NCI-H2227 treated with DMSO at 0.1 percent for 48 hours (cell line): ENCODE measurements at regions not wholly inside any gene's neighbourhood (a gene's known extent, or its start where the extent isn't known, plus 50 kb on each side); places are given as distances from the start of the nearest gene placed in this dataset.

Experiments used
- DNase-seq: peaks from one replicate; lab custom pipeline; 2025; lab: John Stamatoyannopoulos, UW

DNA sequence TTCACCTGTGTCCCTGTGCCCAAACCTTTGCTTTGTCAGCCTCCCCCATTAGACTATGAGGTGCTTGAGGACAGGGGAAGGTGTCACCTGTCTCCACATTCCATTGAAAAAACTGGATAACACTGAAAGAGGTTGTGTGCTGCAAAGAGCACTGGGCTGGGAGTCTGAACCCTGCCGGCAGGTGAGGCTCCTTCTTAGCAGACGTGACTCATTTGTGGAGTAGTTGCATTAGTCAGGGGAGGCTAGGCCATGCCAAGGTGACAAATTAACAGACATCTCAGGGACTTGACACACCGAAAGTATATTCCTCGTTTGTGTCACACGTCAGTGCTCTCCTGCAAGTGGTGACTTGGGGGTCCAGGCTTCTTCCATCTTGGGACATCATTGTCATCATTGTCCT is 95.9 kb upstream of the STX18 start:
- DNase-seq, result no peak

- DNase-seq, result no peak
Observed at GRCh38 chr4:4633431-4633830, 91.6 kb upstream of the STX18 start.

- DNase-seq, result no peak
Observed at GRCh38 chr4:4631150-4631549, 89.3 kb upstream of the STX18 start.

DNA sequence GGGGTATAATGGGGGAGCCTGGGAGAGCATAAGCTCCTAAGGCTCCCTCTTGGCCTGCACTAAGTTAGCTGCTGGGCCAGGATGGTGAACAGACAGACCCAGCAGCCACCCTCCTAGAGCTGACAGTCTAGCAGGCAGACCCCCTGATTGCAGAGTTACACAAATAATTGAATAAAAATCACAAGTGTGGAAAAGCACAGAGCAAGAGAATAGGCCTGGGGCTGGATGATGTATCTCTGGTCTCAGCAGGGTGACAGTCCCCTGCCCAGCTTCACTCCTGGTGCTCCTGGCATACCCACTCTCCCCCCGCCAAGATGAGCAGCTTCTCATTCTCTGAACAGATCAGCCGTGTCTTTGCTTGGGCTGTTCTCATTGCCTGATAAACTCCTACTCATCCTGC is 86.1 kb upstream of the STX18 start:
- no peak for DNase-seq

DNA sequence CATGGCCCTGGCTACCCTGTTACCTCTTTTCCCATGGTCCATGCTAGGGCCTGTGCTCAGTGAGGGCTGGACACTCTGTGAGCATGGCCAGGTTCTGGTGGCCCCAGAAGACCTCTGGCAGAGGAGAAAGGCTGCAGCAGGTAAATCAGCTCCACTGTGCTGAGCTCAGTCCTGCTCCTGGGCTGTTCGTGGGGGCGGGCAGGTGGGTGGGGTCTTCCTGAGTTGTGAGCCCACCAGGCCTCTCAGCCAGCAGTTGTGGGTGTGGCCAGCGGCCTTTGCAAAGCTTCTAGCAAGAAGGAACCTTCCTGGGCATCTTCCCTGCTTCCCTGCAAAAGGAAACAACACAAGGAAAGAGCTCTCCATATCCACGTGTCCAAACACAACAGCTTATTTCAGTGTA is 85.3 kb upstream of the STX18 start:
- no peak for DNase-seq

DNA sequence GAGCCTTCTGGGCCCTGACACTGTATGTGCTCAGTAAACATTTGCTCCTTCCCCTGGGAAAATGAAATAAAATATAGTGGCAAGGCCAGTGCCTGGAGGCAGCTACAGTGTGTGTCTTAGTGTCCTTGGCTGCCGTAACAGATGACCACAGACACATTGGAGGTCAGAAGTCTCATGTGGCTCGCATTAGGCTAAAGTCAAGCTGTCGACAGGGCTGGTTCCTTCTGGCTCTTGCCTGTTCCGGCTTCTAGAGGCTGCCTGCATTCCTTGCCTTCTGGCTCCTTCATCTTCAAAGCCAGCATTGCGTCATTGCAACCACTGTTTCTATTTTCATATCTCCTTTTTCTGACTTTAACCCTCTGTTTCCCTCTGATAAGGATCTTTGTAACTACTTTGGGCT is 83.6 kb upstream of the STX18 start:
- DNase-seq, result no peak

DNA sequence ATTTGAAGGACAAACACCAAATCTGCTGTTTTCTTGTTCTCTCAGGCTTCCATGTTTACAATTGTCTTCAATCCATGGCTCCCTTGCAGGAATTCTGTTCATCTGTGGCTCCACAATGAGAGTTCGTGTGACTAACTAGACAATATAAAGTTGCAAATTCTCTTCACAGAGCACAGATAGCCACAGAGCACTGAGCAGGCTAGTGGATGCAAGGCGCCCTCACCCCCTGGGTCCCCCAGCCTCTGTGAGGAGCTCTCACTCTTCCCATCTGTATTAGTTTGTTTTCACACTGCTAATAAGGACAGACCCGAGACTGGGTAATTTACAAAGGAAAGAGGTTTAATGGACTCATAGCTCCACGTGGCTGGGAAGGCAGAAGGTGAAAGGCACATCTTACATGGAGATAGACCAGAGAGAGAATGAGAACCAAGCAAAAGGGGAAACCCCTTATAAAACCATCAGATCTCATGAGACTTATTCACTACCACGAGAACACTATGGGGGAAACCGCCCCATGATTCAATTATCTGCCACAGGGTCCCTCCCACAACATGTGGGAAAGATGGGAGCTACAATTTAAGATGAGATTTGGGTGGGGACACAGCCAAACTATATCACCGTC is 82.5 kb upstream of the STX18 start:
- no peak for DNase-seq

DNA sequence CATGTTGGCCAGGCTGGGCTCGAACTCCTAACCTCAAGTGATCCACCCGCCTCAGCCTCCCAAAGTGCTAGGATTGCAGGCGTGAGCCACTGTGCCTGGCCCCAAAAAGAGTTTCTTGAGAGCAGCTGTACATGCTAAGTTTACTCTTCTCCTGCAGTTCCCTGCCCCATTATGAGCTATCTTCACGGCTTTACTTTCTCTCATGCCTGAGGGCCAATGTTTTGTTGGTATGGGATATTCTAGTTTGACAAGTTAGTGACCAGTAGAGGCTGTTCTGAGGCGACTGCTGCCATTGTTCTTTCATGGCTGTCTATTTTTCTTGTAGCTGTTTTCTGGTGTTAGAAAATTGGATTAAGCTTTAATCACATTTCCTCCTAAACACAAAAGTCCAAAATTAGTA is 78.0 kb upstream of the STX18 start:
- DNase-seq, result no peak

DNA sequence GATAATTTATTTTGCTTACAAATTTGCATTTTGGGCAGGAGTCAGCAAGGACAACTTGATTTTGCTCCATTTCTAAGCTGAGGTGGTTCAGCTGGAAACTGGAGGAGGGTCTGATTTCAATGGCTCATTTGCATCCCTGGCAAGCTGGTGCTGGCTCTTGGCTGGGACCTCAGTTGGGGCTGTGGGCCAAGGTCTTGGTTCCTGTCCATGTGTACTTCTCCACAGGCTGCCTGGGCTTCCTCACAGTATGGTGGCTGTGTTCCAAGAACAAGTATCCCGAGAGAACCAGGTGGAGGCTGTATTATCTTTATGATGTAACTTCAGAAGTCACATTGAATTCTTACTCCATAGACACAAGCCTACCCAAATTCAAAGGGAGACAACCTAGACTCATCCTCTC is 77.0 kb upstream of the STX18 start:
- DNase-seq, result no peak

DNA sequence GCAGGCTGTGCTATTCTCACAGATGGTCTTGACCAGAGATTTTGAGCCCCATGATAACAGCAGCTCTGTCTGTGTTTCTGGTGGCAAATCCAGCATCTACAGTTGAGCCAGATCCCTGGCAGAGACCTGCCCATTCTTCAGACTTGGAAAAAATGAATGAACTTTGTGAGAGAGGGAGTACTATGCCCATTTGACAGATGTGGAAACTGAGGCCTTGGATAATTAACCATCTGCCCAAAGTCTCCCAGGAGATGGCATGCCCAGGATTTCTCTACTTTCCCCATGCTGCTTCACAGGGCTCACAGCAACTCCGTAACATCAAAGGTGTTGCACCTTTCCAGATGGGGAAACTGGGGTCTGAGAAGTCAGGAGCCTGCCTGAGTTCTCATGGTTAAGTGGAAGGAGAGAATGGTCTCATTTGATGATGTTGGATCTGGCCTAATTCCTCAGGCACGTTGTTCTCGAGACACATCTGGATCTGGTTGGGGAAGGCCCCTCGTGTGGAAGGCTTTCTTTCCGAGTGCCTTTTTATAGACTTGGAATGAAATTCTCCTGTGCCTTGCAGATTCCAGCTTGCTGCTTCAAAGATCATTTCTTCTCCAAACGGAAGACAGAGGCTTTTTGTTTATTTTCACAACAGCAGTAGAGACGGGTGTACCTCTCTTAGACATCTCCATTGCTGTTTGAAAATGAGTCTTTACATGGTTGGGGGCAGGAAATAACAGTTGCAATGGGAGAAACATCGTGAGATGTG is 73.3 kb upstream of the STX18 start:
- DNase-seq, result no peak

GRCh38 chr4:4613641-4614286 is 71.9 kb upstream of the STX18 start:
- DNase-seq, result no peak

DNA sequence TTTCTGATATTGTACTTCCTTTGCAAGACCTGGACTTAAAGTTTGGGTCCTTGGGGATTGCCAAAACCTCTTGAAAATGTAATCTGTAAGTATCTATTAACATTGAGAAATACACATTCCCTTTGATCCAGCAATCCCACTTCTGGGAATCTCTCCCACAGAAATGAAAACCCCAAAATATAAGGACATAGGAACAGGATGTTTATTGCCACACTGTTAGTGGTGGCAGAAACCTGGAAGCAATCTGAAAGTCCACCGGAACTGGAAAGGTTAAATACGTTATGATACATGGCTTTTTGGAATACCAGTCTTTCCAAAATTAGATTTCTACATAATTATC is 71.2 kb upstream of the STX18 start:
- no peak for DNase-seq

DNA sequence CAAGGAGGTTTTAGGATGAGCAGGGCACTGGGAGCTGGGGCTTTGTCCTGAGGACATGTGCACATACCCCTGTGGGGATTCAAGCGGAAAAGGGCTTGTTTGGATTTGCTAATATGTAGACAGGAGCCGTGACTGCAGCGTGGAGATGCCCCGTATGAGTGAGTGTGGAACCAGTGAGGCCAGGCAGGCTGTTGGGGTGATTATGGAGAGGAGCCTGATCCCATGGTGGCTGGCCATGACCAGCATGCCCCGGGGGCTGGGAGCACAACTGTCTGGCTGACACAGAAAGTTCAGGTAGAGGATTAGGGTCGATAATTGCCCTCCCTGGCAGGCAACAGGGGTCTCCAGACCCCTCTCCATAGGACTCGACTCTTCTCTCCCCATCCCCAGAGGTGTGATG is 68.8 kb upstream of the STX18 start:
- no peak for DNase-seq

DNA sequence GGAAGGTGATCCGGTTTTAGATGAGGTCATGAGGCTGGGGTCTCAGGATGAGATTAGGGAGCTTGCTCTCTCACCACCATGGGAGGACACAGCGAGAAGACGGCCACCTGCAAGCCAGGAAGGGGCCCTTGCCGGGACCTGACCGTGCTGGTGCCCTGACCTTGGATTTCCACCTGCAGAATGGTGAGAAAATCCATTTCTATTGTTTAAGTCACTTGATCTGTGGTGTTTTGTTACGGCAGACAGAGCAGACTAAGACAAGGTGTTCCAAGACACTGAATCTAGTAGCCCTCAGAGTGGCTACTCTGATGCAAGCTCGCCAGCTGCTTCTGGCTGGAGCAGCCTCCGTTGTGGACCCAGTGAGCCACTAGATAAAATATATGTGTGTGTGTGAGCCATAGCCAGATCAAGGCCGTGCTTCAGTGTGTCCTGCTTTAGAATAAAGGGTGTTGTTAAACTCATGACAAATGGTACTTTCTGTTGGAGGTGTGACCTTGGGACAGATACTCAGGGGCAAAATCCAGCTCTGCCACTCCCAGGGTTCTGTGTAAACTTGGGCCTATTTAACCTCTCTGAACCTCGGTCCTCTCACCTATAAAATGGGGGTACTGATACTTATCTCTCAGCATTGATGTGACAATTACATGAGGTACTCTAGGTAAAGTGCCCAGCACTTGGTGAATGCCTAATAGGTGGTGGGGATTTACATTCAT is 67.9 kb upstream of the STX18 start:
- no peak for DNase-seq

DNA sequence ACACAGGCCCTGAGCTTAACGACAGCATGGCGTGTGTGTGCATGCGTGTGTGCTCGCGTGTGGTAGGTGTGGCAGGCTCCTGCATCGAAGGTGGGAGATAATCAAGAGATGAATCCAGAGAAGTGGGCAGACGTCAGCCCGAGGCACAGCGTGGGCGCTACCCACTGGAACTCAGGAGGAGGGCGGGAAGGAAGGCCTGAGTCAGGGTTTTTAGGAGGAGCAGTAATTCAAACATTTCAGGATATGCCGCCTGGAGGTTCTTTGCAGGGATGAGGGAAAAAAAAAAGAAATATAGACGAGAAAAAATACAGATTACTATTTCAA is 66.3 kb upstream of the STX18 start:
- no peak for DNase-seq

GRCh38 chr4:4607336-4608213 is 65.7 kb upstream of the STX18 start:
- DNase-seq, result no peak

- no peak for DNase-seq
Observed at GRCh38 chr4:4606321-4606720, 64.5 kb upstream of the STX18 start.

DNA sequence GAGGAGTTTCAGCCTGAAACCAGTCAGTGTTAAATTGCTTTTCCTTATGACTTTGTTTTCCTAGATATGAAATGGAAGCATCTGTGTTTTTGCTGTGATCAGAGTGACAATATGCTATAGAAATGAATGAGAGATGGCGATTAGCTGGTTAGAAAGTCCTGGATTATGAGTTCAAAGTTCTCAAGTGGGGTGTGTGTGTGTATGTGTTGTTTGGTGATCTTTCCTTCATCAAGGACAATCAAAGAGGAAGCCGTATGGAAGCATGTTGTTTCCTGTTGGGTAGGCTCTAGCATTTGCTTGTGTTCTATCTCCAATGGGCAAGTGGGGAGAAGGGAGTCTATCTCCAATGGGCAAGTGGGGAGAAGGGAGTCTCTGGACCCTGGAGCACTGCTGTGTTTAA is 64.0 kb upstream of the STX18 start:
- DNase-seq, result no peak

GRCh38 chr4:4603592-4603991 is 61.7 kb upstream of the STX18 start:
- DNase-seq, result no peak

GRCh38 chr4:4603067-4603466 is 61.2 kb upstream of the STX18 start:
- no peak for DNase-seq

GRCh38 chr4:4602468-4602867 is 60.6 kb upstream of the STX18 start:
- DNase-seq, result no peak

- DNase-seq, result no peak
Observed at GRCh38 chr4:4601803-4602369, 60.0 kb upstream of the STX18 start.
